H1 (cell line): ENCODE measurements at regions not wholly inside any gene's neighbourhood (a gene's known extent, or its start where the extent isn't known, plus 50 kb on each side); places are given as distances from the start of the nearest gene placed in this dataset.

Experiments
- CHD1 ChIP-seq: IDR thresholded peaks from 2 replicates; pipeline ENCODE4 v1.6.1; 2012; ENCODE audit warnings: low read depth, low read length, improper control_type of control experiment
- GABPA ChIP-seq: IDR thresholded peaks from 2 replicates; pipeline ENCODE4 v1.6.1; 2011; ENCODE audit warnings: mild to moderate bottlenecking, low read length, moderate library complexity, borderline replicate concordance; ENCODE audit not compliant: insufficient read depth
- POLR2AphosphoS5 ChIP-seq: IDR thresholded peaks from 2 replicates; pipeline ENCODE4 v1.6.1; 2011; ENCODE audit warnings: low read depth, low read length
- POU5F1 ChIP-seq: IDR thresholded peaks from 2 replicates; pipeline ENCODE4 v1.6.1; 2011; ENCODE audit warnings: low read depth, mild to moderate bottlenecking, low read length, moderate library complexity
- RAD21 ChIP-seq, 2 experiments: IDR thresholded peaks in 1 of 2; conservative IDR thresholded peaks in 1 of 2; 2 replicates each; pipeline ENCODE4 v1.6.1; 2011; ENCODE audit warnings: low read depth in 2 of 2, low read length in 2 of 2, improper control_type of control experiment in 1 of 2, inconsistent platforms in 1 of 2, mild to moderate bottlenecking in 1 of 2, moderate library complexity in 1 of 2
- RXRA ChIP-seq: IDR thresholded peaks from 2 replicates; pipeline ENCODE4 v1.6.1; 2011; ENCODE audit warnings: low read depth, mild to moderate bottlenecking, low read length, moderate library complexity; ENCODE audit not compliant: insufficient read depth
- SRF ChIP-seq: IDR thresholded peaks from 2 replicates; pipeline ENCODE4 v1.6.1; 2011; ENCODE audit warnings: mild to moderate bottlenecking, low read depth, low read length, moderate library complexity
- TAF1 ChIP-seq: IDR thresholded peaks from 2 replicates; pipeline ENCODE4 v1.6.1; 2011; ENCODE audit warnings: mild to moderate bottlenecking, low read depth, low read length
- TEAD4 ChIP-seq: IDR thresholded peaks from 2 replicates; pipeline ENCODE4 v1.6.1; 2012; ENCODE audit warnings: low read depth, low read length, inconsistent platforms, mixed read lengths
- ZNF274 ChIP-seq: IDR thresholded peaks from 2 replicates; pipeline ENCODE4 v1.7.0; 2012; ENCODE audit warnings: low read length, borderline replicate concordance; ENCODE audit errors: extremely low read depth
- TF ChIP-seq, protein P1 (sequence below): fragments of 300-600 bp; sonication (generic); IDR thresholded peaks from 2 replicates; pipeline ENCODE4 v1.7.1; 2012; ENCODE audit warnings: low read length, moderate library complexity, mild to moderate bottlenecking, inconsistent platforms; ENCODE audit not compliant: insufficient replicate concordance

DNA sequence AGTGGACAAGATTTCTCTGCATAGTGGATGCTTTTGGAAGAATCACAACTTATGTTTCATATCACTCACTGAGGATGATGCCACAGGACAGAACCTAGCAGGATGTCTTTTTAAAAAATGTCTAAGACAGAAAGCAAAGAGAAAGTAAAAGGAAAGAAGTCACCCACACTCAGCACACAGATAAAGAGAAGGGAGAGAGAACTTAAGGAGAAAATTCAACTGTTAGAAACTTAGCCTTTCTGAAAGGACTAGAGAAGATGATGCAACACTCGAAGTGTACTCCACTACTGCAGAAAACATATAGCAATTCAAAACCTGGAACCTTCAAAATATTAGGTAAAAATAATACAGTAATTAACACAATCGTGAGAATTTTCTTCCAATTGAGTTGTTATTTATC, 52.8 kb upstream of the STK26 start (continued):
- TF ChIP-seq, protein P1, sequence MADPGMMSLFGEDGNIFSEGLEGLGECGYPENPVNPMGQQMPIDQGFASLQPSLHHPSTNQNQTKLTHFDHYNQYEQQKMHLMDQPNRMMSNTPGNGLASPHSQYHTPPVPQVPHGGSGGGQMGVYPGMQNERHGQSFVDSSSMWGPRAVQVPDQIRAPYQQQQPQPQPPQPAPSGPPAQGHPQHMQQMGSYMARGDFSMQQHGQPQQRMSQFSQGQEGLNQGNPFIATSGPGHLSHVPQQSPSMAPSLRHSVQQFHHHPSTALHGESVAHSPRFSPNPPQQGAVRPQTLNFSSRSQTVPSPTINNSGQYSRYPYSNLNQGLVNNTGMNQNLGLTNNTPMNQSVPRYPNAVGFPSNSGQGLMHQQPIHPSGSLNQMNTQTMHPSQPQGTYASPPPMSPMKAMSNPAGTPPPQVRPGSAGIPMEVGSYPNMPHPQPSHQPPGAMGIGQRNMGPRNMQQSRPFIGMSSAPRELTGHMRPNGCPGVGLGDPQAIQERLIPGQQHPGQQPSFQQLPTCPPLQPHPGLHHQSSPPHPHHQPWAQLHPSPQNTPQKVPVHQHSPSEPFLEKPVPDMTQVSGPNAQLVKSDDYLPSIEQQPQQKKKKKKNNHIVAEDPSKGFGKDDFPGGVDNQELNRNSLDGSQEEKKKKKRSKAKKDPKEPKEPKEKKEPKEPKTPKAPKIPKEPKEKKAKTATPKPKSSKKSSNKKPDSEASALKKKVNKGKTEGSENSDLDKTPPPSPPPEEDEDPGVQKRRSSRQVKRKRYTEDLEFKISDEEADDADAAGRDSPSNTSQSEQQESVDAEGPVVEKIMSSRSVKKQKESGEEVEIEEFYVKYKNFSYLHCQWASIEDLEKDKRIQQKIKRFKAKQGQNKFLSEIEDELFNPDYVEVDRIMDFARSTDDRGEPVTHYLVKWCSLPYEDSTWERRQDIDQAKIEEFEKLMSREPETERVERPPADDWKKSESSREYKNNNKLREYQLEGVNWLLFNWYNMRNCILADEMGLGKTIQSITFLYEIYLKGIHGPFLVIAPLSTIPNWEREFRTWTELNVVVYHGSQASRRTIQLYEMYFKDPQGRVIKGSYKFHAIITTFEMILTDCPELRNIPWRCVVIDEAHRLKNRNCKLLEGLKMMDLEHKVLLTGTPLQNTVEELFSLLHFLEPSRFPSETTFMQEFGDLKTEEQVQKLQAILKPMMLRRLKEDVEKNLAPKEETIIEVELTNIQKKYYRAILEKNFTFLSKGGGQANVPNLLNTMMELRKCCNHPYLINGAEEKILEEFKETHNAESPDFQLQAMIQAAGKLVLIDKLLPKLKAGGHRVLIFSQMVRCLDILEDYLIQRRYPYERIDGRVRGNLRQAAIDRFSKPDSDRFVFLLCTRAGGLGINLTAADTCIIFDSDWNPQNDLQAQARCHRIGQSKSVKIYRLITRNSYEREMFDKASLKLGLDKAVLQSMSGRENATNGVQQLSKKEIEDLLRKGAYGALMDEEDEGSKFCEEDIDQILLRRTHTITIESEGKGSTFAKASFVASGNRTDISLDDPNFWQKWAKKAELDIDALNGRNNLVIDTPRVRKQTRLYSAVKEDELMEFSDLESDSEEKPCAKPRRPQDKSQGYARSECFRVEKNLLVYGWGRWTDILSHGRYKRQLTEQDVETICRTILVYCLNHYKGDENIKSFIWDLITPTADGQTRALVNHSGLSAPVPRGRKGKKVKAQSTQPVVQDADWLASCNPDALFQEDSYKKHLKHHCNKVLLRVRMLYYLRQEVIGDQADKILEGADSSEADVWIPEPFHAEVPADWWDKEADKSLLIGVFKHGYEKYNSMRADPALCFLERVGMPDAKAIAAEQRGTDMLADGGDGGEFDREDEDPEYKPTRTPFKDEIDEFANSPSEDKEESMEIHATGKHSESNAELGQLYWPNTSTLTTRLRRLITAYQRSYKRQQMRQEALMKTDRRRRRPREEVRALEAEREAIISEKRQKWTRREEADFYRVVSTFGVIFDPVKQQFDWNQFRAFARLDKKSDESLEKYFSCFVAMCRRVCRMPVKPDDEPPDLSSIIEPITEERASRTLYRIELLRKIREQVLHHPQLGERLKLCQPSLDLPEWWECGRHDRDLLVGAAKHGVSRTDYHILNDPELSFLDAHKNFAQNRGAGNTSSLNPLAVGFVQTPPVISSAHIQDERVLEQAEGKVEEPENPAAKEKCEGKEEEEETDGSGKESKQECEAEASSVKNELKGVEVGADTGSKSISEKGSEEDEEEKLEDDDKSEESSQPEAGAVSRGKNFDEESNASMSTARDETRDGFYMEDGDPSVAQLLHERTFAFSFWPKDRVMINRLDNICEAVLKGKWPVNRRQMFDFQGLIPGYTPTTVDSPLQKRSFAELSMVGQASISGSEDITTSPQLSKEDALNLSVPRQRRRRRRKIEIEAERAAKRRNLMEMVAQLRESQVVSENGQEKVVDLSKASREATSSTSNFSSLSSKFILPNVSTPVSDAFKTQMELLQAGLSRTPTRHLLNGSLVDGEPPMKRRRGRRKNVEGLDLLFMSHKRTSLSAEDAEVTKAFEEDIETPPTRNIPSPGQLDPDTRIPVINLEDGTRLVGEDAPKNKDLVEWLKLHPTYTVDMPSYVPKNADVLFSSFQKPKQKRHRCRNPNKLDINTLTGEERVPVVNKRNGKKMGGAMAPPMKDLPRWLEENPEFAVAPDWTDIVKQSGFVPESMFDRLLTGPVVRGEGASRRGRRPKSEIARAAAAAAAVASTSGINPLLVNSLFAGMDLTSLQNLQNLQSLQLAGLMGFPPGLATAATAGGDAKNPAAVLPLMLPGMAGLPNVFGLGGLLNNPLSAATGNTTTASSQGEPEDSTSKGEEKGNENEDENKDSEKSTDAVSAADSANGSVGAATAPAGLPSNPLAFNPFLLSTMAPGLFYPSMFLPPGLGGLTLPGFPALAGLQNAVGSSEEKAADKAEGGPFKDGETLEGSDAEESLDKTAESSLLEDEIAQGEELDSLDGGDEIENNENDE: no peak
- TF ChIP-seq TEAD4 (no peak), SRF (no peak), GABPA (no peak), RXRA (no peak), POU5F1 (no peak), CHD1 (no peak), RAD21 (IDR thresholded peaks at IDR 0.05 in 1 of 2, conservative IDR thresholded peaks at IDR 0.05 in 1 of 2; ENCODE audit: low read depth in 2 of 2, low read length in 2 of 2) (no peak), POLR2AphosphoS5 (no peak), ZNF274 (no peak), TAF1 (no peak)
